Chondrocyte (in vitro differentiated cells): ENCODE measurements at regions not wholly inside any gene's neighbourhood (a gene's known extent, or its start where the extent isn't known, plus 50 kb on each side); places are given as distances from the start of the nearest gene placed in this dataset.

Source experiments
- DNase-seq: peaks from one replicate; pipeline ENCODE4 v3.0.0; 2021; ENCODE audit warnings: mixed read lengths, low spot score
- H3K27ac Mint-ChIP-seq: one replicate; pipeline ENCODE4 v1.8.0; 2021; ENCODE audit warnings: mild to moderate bottlenecking, moderate library complexity, mixed read lengths; ENCODE audit not compliant: unreplicated experiment
- H3K27me3 Mint-ChIP-seq: 2 replicates; pipeline ENCODE4 v1.8.0; 2021; ENCODE audit warnings: low read depth, mixed read lengths
- H3K36me3 Mint-ChIP-seq: 2 replicates; pipeline ENCODE4 v1.8.0; 2021; ENCODE audit warnings: low read depth, mixed read lengths
- H3K4me1 Mint-ChIP-seq: 2 replicates; pipeline ENCODE4 v1.8.0; 2021; ENCODE audit warnings: low read depth, mild to moderate bottlenecking, mixed read lengths
- H3K4me3 Mint-ChIP-seq: one replicate; pipeline ENCODE4 v1.8.0; 2021; ENCODE audit warnings: mild to moderate bottlenecking, moderate library complexity, mixed read lengths; ENCODE audit not compliant: unreplicated experiment
- H3K9me3 Mint-ChIP-seq: 2 replicates; pipeline ENCODE4 v1.8.0; 2021; ENCODE audit warnings: low read depth, mixed read lengths
- CTCF ChIP-seq: fragments of 200-600 bp; sonication (generic); IDR thresholded peaks from 2 replicates; pipeline ENCODE4 v1.5.0; 2021; ENCODE audit warnings: antibody characterized with exemption, mild to moderate bottlenecking, moderate library complexity

- no peak for DNase-seq
- Mint-ChIP-seq H3K9me3 (no peaks in the 10 kb centered on the region), H3K27ac (no peak overlapping the region), H3K4me1 (peaks cover 37% of the 10 kb centered on the region), H3K4me3 (no peak overlapping the region), H3K36me3 (no peaks in the 10 kb centered on the region), H3K27me3 (no peaks in the 10 kb centered on the region)
- TF ChIP-seq CTCF: no peak
Measured at GRCh38 chr7:15042285-15043065, 139.9 kb upstream of the DGKB start.

GRCh38 chr7:15041226-15041625, 138.7 kb upstream of the DGKB start:
- Mint-ChIP-seq H3K4me1 (peaks cover 34% of the 10 kb centered on the region), H3K27ac (peak overlapping the region; percentile 68), H3K4me3 (no peak overlapping the region), H3K27me3 (no peaks in the 10 kb centered on the region), H3K9me3 (no peaks in the 10 kb centered on the region), H3K36me3 (no peaks in the 10 kb centered on the region)
- no peak for TF ChIP-seq CTCF
- no peak for DNase-seq

GRCh38 chr7:15035814-15036213, 133.3 kb upstream of the DGKB start:
- TF ChIP-seq CTCF: no peak
- H3K27ac Mint-ChIP-seq: no peak overlapping the region
- H3K9me3 Mint-ChIP-seq: no peaks in the 10 kb centered on the region
- peaks cover 7% of the 10 kb centered on the region for H3K4me1 Mint-ChIP-seq
- H3K27me3 Mint-ChIP-seq: no peaks in the 10 kb centered on the region
- no peak for DNase-seq
- H3K4me3 Mint-ChIP-seq: no peak overlapping the region
- no peaks in the 10 kb centered on the region for H3K36me3 Mint-ChIP-seq

- TF ChIP-seq CTCF: no peak
- Mint-ChIP-seq H3K4me1 (peaks cover 2% of the 10 kb centered on the region), H3K27ac (no peak overlapping the region), H3K27me3 (no peaks in the 10 kb centered on the region), H3K4me3 (no peak overlapping the region), H3K9me3 (no peaks in the 10 kb centered on the region), H3K36me3 (no peaks in the 10 kb centered on the region)
- no peak for DNase-seq
Measured at GRCh38 chr7:15033039-15033438, 130.5 kb upstream of the DGKB start.

- Mint-ChIP-seq H3K4me3 (no peak overlapping the region), H3K9me3 (no peaks in the 10 kb centered on the region), H3K27ac (no peak overlapping the region), H3K27me3 (no peaks in the 10 kb centered on the region), H3K4me1 (peaks cover 8% of the 10 kb centered on the region), H3K36me3 (no peaks in the 10 kb centered on the region)
- TF ChIP-seq CTCF: no peak
- no peak for DNase-seq
Measured at GRCh38 chr7:15018981-15019380, 116.4 kb upstream of the DGKB start.
